Trophoblast cell (in vitro differentiated cells and primary cell): ENCODE measurements at regions not wholly inside any gene's neighbourhood (a gene's known extent, or its start where the extent isn't known, plus 50 kb on each side); places are given as distances from the start of the nearest gene placed in this dataset.

ENCODE experiments used
- DNase-seq, 2 donors: peaks; one replicate each; pipeline ENCODE4 v3.0.0-alpha.2; 2016
- H2AFZ ChIP-seq: 2 replicates; pipeline ENCODE4 v1.6.1; 2013; ENCODE audit warnings: low read length, moderate library complexity, mild to moderate bottlenecking; ENCODE audit not compliant: insufficient read depth, poor library complexity
- H2AK5ac ChIP-seq: 2 replicates; pipeline ENCODE4 v1.6.1; 2013; ENCODE audit warnings: mild to moderate bottlenecking, low read length
- H2BK120ac ChIP-seq: 2 replicates; pipeline ENCODE4 v1.6.1; 2013; ENCODE audit warnings: low read length, mild to moderate bottlenecking, moderate library complexity; ENCODE audit not compliant: insufficient read depth, poor library complexity
- H2BK12ac ChIP-seq: 2 replicates; pipeline ENCODE4 v1.6.1; 2013; ENCODE audit warnings: mild to moderate bottlenecking, low read length, moderate library complexity
- H2BK5ac ChIP-seq: 2 replicates; pipeline ENCODE4 v1.6.1; 2013; ENCODE audit warnings: low read length, low read depth, moderate library complexity, mild to moderate bottlenecking; ENCODE audit not compliant: poor library complexity
- H3K14ac ChIP-seq: 2 replicates; pipeline ENCODE4 v1.6.1; 2013; ENCODE audit warnings: mild to moderate bottlenecking, low read length
- H3K18ac ChIP-seq: 2 replicates; pipeline ENCODE4 v1.6.1; 2013; ENCODE audit warnings: mild to moderate bottlenecking, low read length
- H3K23ac ChIP-seq: 2 replicates; pipeline ENCODE4 v1.6.1; 2013; ENCODE audit warnings: low read length
- H3K27ac ChIP-seq: 2 replicates; pipeline ENCODE4 v1.5.1; 2013; ENCODE audit warnings: low read depth, mild to moderate bottlenecking, inconsistent platforms, low read length, moderate library complexity
- H3K27me3 ChIP-seq: 2 replicates; pipeline ENCODE4 v1.6.1; 2013; ENCODE audit warnings: inconsistent platforms, mild to moderate bottlenecking, low read length, moderate library complexity; ENCODE audit not compliant: insufficient read depth
- H3K36me3 ChIP-seq, 2 experiments: 1 replicate in 1 of 2; 2 replicates in 1 of 2; pipeline ENCODE4 v1.6.1; 2013; ENCODE audit warnings: low read length in 2 of 2, mild to moderate bottlenecking in 2 of 2, moderate library complexity in 1 of 2; ENCODE audit not compliant: insufficient read depth in 2 of 2, control insufficient read depth in 1 of 2
- H3K4ac ChIP-seq: 2 replicates; pipeline ENCODE4 v1.6.1; 2013; ENCODE audit warnings: low read depth, mild to moderate bottlenecking, low read length, moderate library complexity
- H3K4me1 ChIP-seq, 2 experiments: 1 replicate in 1 of 2; 2 replicates in 1 of 2; pipeline ENCODE4 v1.6.1; 2013; ENCODE audit warnings: low read length in 2 of 2, mild to moderate bottlenecking in 2 of 2, moderate library complexity in 1 of 2; ENCODE audit not compliant: insufficient read depth in 2 of 2, control insufficient read depth in 1 of 2
- H3K4me2 ChIP-seq: 2 replicates; pipeline ENCODE4 v1.6.1; 2013; ENCODE audit warnings: inconsistent platforms, mild to moderate bottlenecking, low read length, moderate library complexity
- H3K4me3 ChIP-seq: 2 replicates; pipeline ENCODE4 v1.5.1; 2013; ENCODE audit warnings: mild to moderate bottlenecking, low read depth, low read length, inconsistent platforms
- H3K79me1 ChIP-seq: one replicate; pipeline ENCODE4 v1.6.1; 2013; ENCODE audit warnings: low read length
- H3K79me2 ChIP-seq: 2 replicates; pipeline ENCODE4 v1.6.1; 2013; ENCODE audit warnings: low read length, mild to moderate bottlenecking; ENCODE audit not compliant: control insufficient read depth, insufficient read depth, poor library complexity
- H3K9ac ChIP-seq: 2 replicates; pipeline ENCODE4 v1.6.1; 2013; ENCODE audit warnings: mild to moderate bottlenecking, low read length
- H3K9me3 ChIP-seq: 2 replicates; pipeline ENCODE4 v1.6.1; 2013; ENCODE audit warnings: low read depth, mild to moderate bottlenecking, control low read depth, inconsistent platforms, low read length; ENCODE audit not compliant: insufficient read depth
- H4K12ac ChIP-seq: 2 replicates; pipeline ENCODE4 v1.6.1; 2013; ENCODE audit warnings: low read depth, mild to moderate bottlenecking, low read length, moderate library complexity
- H4K8ac ChIP-seq: 2 replicates; pipeline ENCODE4 v1.6.1; 2013; ENCODE audit warnings: low read depth, mild to moderate bottlenecking, low read length, moderate library complexity
- H4K91ac ChIP-seq: one replicate; pipeline ENCODE4 v1.6.1; 2013; ENCODE audit warnings: low read depth, mild to moderate bottlenecking, low read length, moderate library complexity
- WGBS: extraction: QIAGEN DNeasy Blood & Tissue Kit; methylation state at CpG from one replicate; pipeline ENCODE4 v1.1.7; 2013; ENCODE audit warnings: missing lambda C conversion rate; ENCODE audit not compliant: insufficient read length, insufficient coverage; ENCODE audit errors: extremely low coverage; 5-methylcytosine and 5-hydroxymethylcytosine counted together

- H3K14ac ChIP-seq, result no peak overlapping the region
- H4K91ac ChIP-seq, result no peak overlapping the region
- no peak for DNase-seq
- no peak overlapping the region for H4K12ac ChIP-seq
- WGBS, result no CpG with 5 or more reads among the region's 2 CpGs
- no peaks in the 10 kb centered on the region for H3K79me1 ChIP-seq
- H2BK12ac ChIP-seq, result no peak overlapping the region
- H3K27me3 ChIP-seq, result no peaks in the 10 kb centered on the region
- no peak overlapping the region for H2BK120ac ChIP-seq
- H3K4me3 ChIP-seq, result no peak overlapping the region
- H2AFZ ChIP-seq, result no peak overlapping the region
- no peak overlapping the region for H2AK5ac ChIP-seq
- no peak overlapping the region for H3K4ac ChIP-seq
- H2BK5ac ChIP-seq, result no peak overlapping the region
- H3K23ac ChIP-seq, result no peak overlapping the region
- no peak overlapping the region for H3K27ac ChIP-seq
- no peaks in the 10 kb centered on the region for H3K9me3 ChIP-seq
- no peak overlapping the region for H3K18ac ChIP-seq
- H4K8ac ChIP-seq, result no peak overlapping the region
- H3K79me2 ChIP-seq, result no peaks in the 10 kb centered on the region
- H3K9ac ChIP-seq, result no peak overlapping the region
- no peaks in the 10 kb centered on the region for H3K36me3 ChIP-seq
- no peak overlapping the region for H3K4me2 ChIP-seq
- H3K4me1 ChIP-seq, result no peaks in the 10 kb centered on the region
Observed at GRCh38 chr16:52367821-52368220, 179.1 kb downstream of the TOX3 start.

GRCh38 chr16:52366983-52367382 is 180.0 kb downstream of the TOX3 start:
- Histone ChIP-seq H3K9me3 (no peaks in the 10 kb centered on the region), H3K4me1 (no peaks in the 10 kb centered on the region), H4K12ac (no peak overlapping the region), H2BK120ac (no peak overlapping the region), H2BK5ac (no peak overlapping the region), H4K91ac (no peak overlapping the region), H3K9ac (no peak overlapping the region), H2AK5ac (no peak overlapping the region), H3K36me3 (no peaks in the 10 kb centered on the region), H3K23ac (no peak overlapping the region), H3K27ac (no peak overlapping the region), H2BK12ac (no peak overlapping the region), H3K27me3 (no peaks in the 10 kb centered on the region), H3K79me2 (no peaks in the 10 kb centered on the region), H4K8ac (no peak overlapping the region), H3K4me2 (no peak overlapping the region), H3K4me3 (no peak overlapping the region), H3K4ac (no peak overlapping the region), H2AFZ (no peak overlapping the region), H3K18ac (no peak overlapping the region), H3K79me1 (no peaks in the 10 kb centered on the region), H3K14ac (no peak overlapping the region)
- WGBS, result no CpG with 5 or more reads among the region's 1 CpG
- no peak for DNase-seq

- Histone ChIP-seq H4K12ac (no peak overlapping the region), H2AFZ (no peak overlapping the region), H3K79me2 (no peaks in the 10 kb centered on the region), H3K4me2 (no peak overlapping the region), H2BK120ac (no peak overlapping the region), H3K9me3 (peaks cover 2% of the 10 kb centered on the region), H3K4me1 (no peaks in the 10 kb centered on the region), H3K27me3 (no peaks in the 10 kb centered on the region), H3K23ac (no peak overlapping the region), H2BK12ac (no peak overlapping the region), H2AK5ac (no peak overlapping the region), H4K91ac (no peak overlapping the region), H3K14ac (no peak overlapping the region), H3K79me1 (no peaks in the 10 kb centered on the region), H3K9ac (no peak overlapping the region), H3K27ac (no peak overlapping the region), H3K4me3 (no peak overlapping the region), H4K8ac (no peak overlapping the region), H3K18ac (no peak overlapping the region), H3K4ac (no peak overlapping the region), H3K36me3 (no peaks in the 10 kb centered on the region), H2BK5ac (no peak overlapping the region)
- no peak for DNase-seq
Observed at GRCh38 chr16:52364500-52364899, 182.4 kb downstream of the TOX3 start.

GRCh38 chr16:52363082-52363481 is 183.9 kb downstream of the TOX3 start:
- H2BK5ac ChIP-seq, result no peak overlapping the region
- no peaks in the 10 kb centered on the region for H3K27me3 ChIP-seq
- H3K79me1 ChIP-seq, result no peaks in the 10 kb centered on the region
- no peak overlapping the region for H4K91ac ChIP-seq
- H3K36me3 ChIP-seq, result no peaks in the 10 kb centered on the region
- H3K4me3 ChIP-seq, result no peak overlapping the region
- no CpG with 5 or more reads among the region's 4 CpGs for WGBS
- no peak overlapping the region for H2BK12ac ChIP-seq
- no peak overlapping the region for H4K12ac ChIP-seq
- H3K14ac ChIP-seq, result no peak overlapping the region
- no peaks in the 10 kb centered on the region for H3K79me2 ChIP-seq
- no peaks in the 10 kb centered on the region for H3K4me1 ChIP-seq
- no peak overlapping the region for H3K18ac ChIP-seq
- peaks cover 2% of the 10 kb centered on the region for H3K9me3 ChIP-seq
- no peak for DNase-seq
- H2BK120ac ChIP-seq, result no peak overlapping the region
- no peak overlapping the region for H3K23ac ChIP-seq
- H3K9ac ChIP-seq, result no peak overlapping the region
- H3K4me2 ChIP-seq, result no peak overlapping the region
- H4K8ac ChIP-seq, result no peak overlapping the region
- no peak overlapping the region for H2AK5ac ChIP-seq
- H3K27ac ChIP-seq, result no peak overlapping the region
- no peak overlapping the region for H3K4ac ChIP-seq
- H2AFZ ChIP-seq, result no peak overlapping the region
